Gastroesophageal sphincter (tissue), 4 donors: ENCODE measurements at regions not wholly inside any gene's neighbourhood (a gene's known extent, or its start where the extent isn't known, plus 50 kb on each side); places are given as distances from the start of the nearest gene placed in this dataset.

Experiments
- ATAC-seq: fragments of 150-250 bp; one replicate; pipeline ENCODE4 v1.9.1; 2016; ENCODE audit warnings: mild to moderate bottlenecking, moderate library complexity
- H3K27ac ChIP-seq, 4 donors: fragments of 200-600 bp; sonication (generic) in 3 of 4; 1 replicate in 3 of 4; 2 replicates in 1 of 4; pipeline ENCODE4 v1.5.1; 2016 to 2019
- H3K27me3 ChIP-seq: fragments of 200-600 bp; sonication (generic); one replicate; pipeline ENCODE4 v1.5.1; 2019
- H3K36me3 ChIP-seq, 2 donors: fragments of 200-600 bp; sonication (generic); one replicate each; pipeline ENCODE4 v1.5.1; 2019; ENCODE audit warnings: control low read depth in 1 of 2
- H3K4me1 ChIP-seq, 3 donors: fragments of 200-600 bp; sonication (generic); 1 replicate in 2 of 3; 2 replicates in 1 of 3; pipeline ENCODE4 v1.5.1; 2016 to 2019; ENCODE audit warnings: control low read depth in 2 of 3
- H3K4me3 ChIP-seq, 2 donors: fragments of 200-600 bp; sonication (generic); one replicate each; pipeline ENCODE4 v1.5.1; 2019; ENCODE audit warnings: mild to moderate bottlenecking in 1 of 2, moderate library complexity in 1 of 2
- H3K9me3 ChIP-seq, 3 donors: fragments of 200-600 bp; sonication (generic); one replicate each; pipeline ENCODE4 v1.5.1; 2017 to 2019; ENCODE audit warnings: control low read depth in 2 of 3
- EP300 ChIP-seq: sonication (generic); formaldehyde crosslinking; IDR thresholded peaks from one replicate; pipeline ENCODE4 v1.6.1; 2017; ENCODE audit warnings: antibody characterized with exemption, mild to moderate bottlenecking
- POLR2A ChIP-seq, 2 donors: fragments of 450-650 bp; IDR thresholded peaks; one replicate each; pipeline ENCODE4 v1.6.1; 2017; ENCODE audit warnings: antibody characterized with exemption in 2 of 2, mild to moderate bottlenecking in 2 of 2, moderate library complexity in 1 of 2
- POLR2AphosphoS5 ChIP-seq: sonication (generic); formaldehyde crosslinking; IDR thresholded peaks from one replicate; pipeline ENCODE4 v1.6.1; 2017; ENCODE audit warnings: antibody characterized with exemption
- WGBS, 2 donors: methylation state at CpG; one replicate each; pipeline ENCODE4 v1.1.5; 2018; ENCODE audit warnings: low coverage in 1 of 2; 5-methylcytosine and 5-hydroxymethylcytosine counted together
- TF ChIP-seq, protein P1 (sequence below), 4 experiments: fragments of 200-600 bp in 2 of 4; fragments of 450-650 bp in 2 of 4; sonication (generic) in 1 of 4; IDR thresholded peaks; one replicate each; pipeline ENCODE4 v1.5.1; 2017 to 2019; ENCODE audit warnings: antibody characterized with exemption in 4 of 4, mild to moderate bottlenecking in 2 of 4, moderate library complexity in 2 of 4

- TF ChIP-seq POLR2A (IDR thresholded peaks at IDR 0.05) (no peak), EP300 (no peak), POLR2AphosphoS5 (no peak)
- TF ChIP-seq, protein P1, sequence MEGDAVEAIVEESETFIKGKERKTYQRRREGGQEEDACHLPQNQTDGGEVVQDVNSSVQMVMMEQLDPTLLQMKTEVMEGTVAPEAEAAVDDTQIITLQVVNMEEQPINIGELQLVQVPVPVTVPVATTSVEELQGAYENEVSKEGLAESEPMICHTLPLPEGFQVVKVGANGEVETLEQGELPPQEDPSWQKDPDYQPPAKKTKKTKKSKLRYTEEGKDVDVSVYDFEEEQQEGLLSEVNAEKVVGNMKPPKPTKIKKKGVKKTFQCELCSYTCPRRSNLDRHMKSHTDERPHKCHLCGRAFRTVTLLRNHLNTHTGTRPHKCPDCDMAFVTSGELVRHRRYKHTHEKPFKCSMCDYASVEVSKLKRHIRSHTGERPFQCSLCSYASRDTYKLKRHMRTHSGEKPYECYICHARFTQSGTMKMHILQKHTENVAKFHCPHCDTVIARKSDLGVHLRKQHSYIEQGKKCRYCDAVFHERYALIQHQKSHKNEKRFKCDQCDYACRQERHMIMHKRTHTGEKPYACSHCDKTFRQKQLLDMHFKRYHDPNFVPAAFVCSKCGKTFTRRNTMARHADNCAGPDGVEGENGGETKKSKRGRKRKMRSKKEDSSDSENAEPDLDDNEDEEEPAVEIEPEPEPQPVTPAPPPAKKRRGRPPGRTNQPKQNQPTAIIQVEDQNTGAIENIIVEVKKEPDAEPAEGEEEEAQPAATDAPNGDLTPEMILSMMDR (IDR thresholded peaks at IDR 0.05) = no peak
- no peaks in the 10 kb centered on the region for H3K36me3 ChIP-seq
- no peak overlapping the region for H3K4me3 ChIP-seq
- ATAC-seq = no peak
- H3K27me3 ChIP-seq = no peaks in the 10 kb centered on the region
- no peak overlapping the region for H3K27ac ChIP-seq
- 47 to 78% methylated on average over 1 to 4 of the region's 4 CpGs for WGBS, 2 donors
- no peaks in the 10 kb centered on the region for H3K9me3 ChIP-seq
- no peaks in the 10 kb centered on the region for H3K4me1 ChIP-seq
These were observed 892.5 kb upstream of the EYS start for GRCh38 chr6:66599541-66599940.

DNA sequence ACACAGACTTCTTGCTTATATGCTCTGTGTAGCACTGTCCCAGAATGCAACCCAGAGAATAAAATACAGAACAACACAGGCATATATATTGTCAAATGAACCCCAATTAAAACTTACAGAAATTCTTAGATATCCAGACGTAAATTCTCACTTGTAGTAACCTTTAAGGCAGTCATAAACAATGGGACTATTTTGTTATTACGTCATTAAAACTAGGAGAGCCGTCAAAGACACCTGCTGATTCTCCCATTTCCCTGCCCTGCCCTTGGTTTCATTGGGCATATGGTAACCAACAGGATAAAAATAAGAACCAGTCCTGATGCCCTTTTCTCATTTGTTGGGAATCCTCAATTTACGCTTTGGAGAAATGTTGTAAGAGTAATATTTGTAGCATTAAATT lies 871.3 kb upstream of the EYS start:
- Histone ChIP-seq H3K27me3 (no peaks in the 10 kb centered on the region), H3K9me3 (no peaks in the 10 kb centered on the region), H3K4me1 (no peaks in the 10 kb centered on the region), H3K27ac (no peak overlapping the region), H3K36me3 (no peaks in the 10 kb centered on the region), H3K4me3 (no peak overlapping the region)
- TF ChIP-seq, protein P1 (IDR thresholded peaks at IDR 0.05) = no peak
- TF ChIP-seq POLR2AphosphoS5 (no peak), EP300 (no peak), POLR2A (IDR thresholded peaks at IDR 0.05) (no peak)
- ATAC-seq = no peak
- WGBS, 2 donors = 73 to 85% methylated on average over 4 of the region's 4 CpGs

GRCh38 chr6:66568271-66568670 lies 861.2 kb upstream of the EYS start:
- Histone ChIP-seq H3K36me3 (no peaks in the 10 kb centered on the region), H3K27ac (no peak overlapping the region), H3K4me3 (no peak overlapping the region), H3K4me1 (no peaks in the 10 kb centered on the region), H3K9me3 (no peaks in the 10 kb centered on the region), H3K27me3 (no peaks in the 10 kb centered on the region)
- 85% methylated on average over 4 of the region's 4 CpGs; no CpG with 5 or more reads in 1 of the 2 donors for WGBS, 2 donors
- TF ChIP-seq POLR2A (IDR thresholded peaks at IDR 0.05) (no peak), POLR2AphosphoS5 (no peak), EP300 (no peak)
- TF ChIP-seq, protein P1 (IDR thresholded peaks at IDR 0.05) = no peak
- ATAC-seq = no peak

DNA sequence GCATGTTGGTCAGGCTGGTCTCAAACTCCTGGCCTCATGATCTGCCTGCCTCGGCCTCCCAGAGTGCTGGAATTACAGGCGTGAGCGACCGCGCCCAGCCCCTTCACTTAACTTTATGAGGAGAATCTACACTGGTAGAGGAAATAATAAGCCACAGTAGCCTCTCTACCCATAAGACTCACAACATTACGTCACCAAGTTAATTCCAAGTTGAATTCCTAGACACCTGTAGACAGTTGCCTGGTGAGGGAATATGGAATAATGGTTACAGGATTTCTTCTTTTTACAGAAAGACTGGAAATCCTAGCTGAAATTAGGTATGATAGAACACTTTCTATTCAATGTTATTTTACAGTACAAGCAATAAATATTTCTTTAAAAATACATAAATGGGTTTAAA lies 854.5 kb upstream of the EYS start:
- Histone ChIP-seq H3K9me3 (no peaks in the 10 kb centered on the region), H3K4me1 (no peaks in the 10 kb centered on the region), H3K27ac (no peak overlapping the region), H3K4me3 (no peak overlapping the region), H3K36me3 (no peaks in the 10 kb centered on the region), H3K27me3 (no peaks in the 10 kb centered on the region)
- 94 to 98% methylated on average over 5 to 6 of the region's 6 CpGs for WGBS, 2 donors
- no peak for ATAC-seq
- TF ChIP-seq EP300 = no peak
- TF ChIP-seq, protein P1 (IDR thresholded peaks at IDR 0.05) = no peak

DNA sequence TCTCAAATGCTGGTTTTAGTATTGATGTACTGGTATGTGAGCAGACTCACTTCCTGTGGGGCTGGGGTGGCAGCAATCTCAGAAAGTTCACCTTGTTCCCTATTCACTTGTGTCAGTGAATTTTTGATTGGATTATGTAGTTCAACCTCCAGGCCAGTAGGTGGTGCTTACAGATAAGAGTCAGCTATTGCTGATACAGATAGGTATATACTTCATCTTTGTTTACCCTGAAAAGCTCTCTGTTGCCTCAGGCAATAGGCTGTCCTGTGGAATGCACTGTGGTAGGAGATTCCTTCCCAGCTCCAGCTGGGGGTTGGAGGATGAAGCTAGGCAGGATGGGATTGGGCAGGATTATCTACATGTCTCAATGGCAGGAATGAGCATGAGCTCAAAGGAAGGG lies 851.2 kb upstream of the EYS start:
- H3K27me3 ChIP-seq = no peaks in the 10 kb centered on the region
- H3K9me3 ChIP-seq = peaks cover 0 to 19% (median 0%) of the 10 kb centered on the region in 3 donors
- no peak for TF ChIP-seq POLR2A (IDR thresholded peaks at IDR 0.05)
- no peak for TF ChIP-seq POLR2AphosphoS5
- TF ChIP-seq EP300 = no peak
- TF ChIP-seq, protein P1 (IDR thresholded peaks at IDR 0.05) = no peak
- no peak overlapping the region for H3K27ac ChIP-seq
- H3K4me3 ChIP-seq = no peak overlapping the region
- no peaks in the 10 kb centered on the region for H3K4me1 ChIP-seq
- H3K36me3 ChIP-seq = no peaks in the 10 kb centered on the region
- no peak for ATAC-seq
